Fibroblast of lung (primary cell): ENCODE measurements at regions not wholly inside any gene's neighbourhood (a gene's known extent, or its start where the extent isn't known, plus 50 kb on each side); places are given as distances from the start of the nearest gene placed in this dataset.

Experiments used
- DNase-seq, 2 donors: peaks; one replicate each; pipeline versions ENCODE4 v3.0.0 to v3.0.0-alpha.2; 2010; ENCODE audit warnings: low read depth in 2 of 2
- H2AFZ ChIP-seq: 2 replicates; pipeline ENCODE4 v1.5.1; 2012; ENCODE audit warnings: low read length, control low read depth, inconsistent platforms
- H3K27ac ChIP-seq: 2 replicates; pipeline ENCODE4 v1.5.1; 2011; ENCODE audit warnings: low read length, control low read depth; ENCODE audit not compliant: insufficient read depth
- H3K27me3 ChIP-seq: 2 replicates; pipeline ENCODE4 v1.5.1; 2011; ENCODE audit warnings: mild to moderate bottlenecking, low read length; ENCODE audit not compliant: control insufficient read depth, insufficient read depth
- H3K36me3 ChIP-seq: 2 replicates; pipeline ENCODE4 v1.5.1; 2011; ENCODE audit warnings: low read length; ENCODE audit not compliant: control insufficient read depth, insufficient read depth
- H3K4me1 ChIP-seq: 2 replicates; pipeline ENCODE4 v1.5.1; 2011; ENCODE audit warnings: low read length; ENCODE audit not compliant: control insufficient read depth, insufficient read depth; ENCODE audit errors: extremely low read depth
- H3K4me2 ChIP-seq: 2 replicates; pipeline ENCODE4 v1.5.1; 2011; ENCODE audit warnings: low read length, control low read depth; ENCODE audit not compliant: insufficient read depth; ENCODE audit errors: extremely low read depth
- H3K4me3 ChIP-seq, 4 experiments: fragments of 200-600 bp in 1 of 4; sonication (generic) in 1 of 4; replicated peaks in 1 of 4; 2 replicates each; pipeline ENCODE4 v1.5.1; 2011 to 2016; ENCODE audit warnings: low read length in 4 of 4, low read depth in 3 of 4, mild to moderate bottlenecking in 3 of 4, control low read depth in 2 of 4, inconsistent platforms in 1 of 4, mixed read lengths in 1 of 4; ENCODE audit not compliant: insufficient read depth in 1 of 4; ENCODE audit errors: control extremely low read depth in 1 of 4
- H3K79me2 ChIP-seq: 2 replicates; pipeline ENCODE4 v1.5.1; 2012; ENCODE audit warnings: mild to moderate bottlenecking, low read length, inconsistent platforms; ENCODE audit not compliant: control insufficient read depth, insufficient read depth
- H3K9ac ChIP-seq: 2 replicates; pipeline ENCODE4 v1.5.1; 2011; ENCODE audit warnings: mild to moderate bottlenecking, low read length, control low read depth; ENCODE audit not compliant: insufficient read depth
- H3K9me3 ChIP-seq: 2 replicates; pipeline ENCODE4 v1.5.1; 2012; ENCODE audit warnings: low read depth, low read length; ENCODE audit not compliant: control insufficient read depth, insufficient read depth
- H4K20me1 ChIP-seq: 2 replicates; pipeline ENCODE4 v1.5.1; 2011; ENCODE audit warnings: low read length; ENCODE audit not compliant: control insufficient read depth, insufficient read depth; ENCODE audit errors: extremely low read depth
- CTCF ChIP-seq, 2 donors: IDR thresholded peaks in 1 of 2; conservative IDR thresholded peaks in 1 of 2; 1 replicate in 1 of 2; 2 replicates in 1 of 2; pipeline ENCODE4 v1.5.1; 2011 to 2012; ENCODE audit warnings: low read length in 2 of 2, control low read depth in 1 of 2, inconsistent platforms in 1 of 2, low read depth in 1 of 2, mild to moderate bottlenecking in 1 of 2
- EZH2 ChIP-seq: IDR thresholded peaks from 2 replicates; pipeline ENCODE4 v1.5.1; 2012; ENCODE audit warnings: low read length, control low read depth, mild to moderate bottlenecking; ENCODE audit errors: missing control alignments

DNA sequence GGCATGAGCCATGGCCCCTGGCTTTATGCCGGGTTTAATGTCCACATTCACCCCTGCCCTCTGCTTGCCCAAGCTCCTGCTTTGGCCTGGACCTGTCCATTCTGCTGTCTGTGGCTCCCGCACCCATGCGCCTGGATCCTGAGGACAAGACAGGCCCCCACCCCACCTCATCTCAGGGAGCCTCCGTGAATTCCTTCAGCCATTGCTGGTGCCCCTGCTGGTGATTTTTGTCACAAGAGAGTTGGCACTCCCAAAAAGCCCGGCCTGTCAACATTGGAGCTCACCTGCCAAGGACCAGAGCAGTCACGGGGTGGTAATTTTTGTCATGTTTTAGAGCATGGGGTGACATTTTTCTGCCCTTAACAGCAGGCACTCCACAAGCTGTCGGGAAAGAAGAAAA lies 127.5 kb upstream of the PLXNA4 start:
- Histone ChIP-seq H3K9ac (no peak overlapping the region), H3K27me3 (no peaks in the 10 kb centered on the region), H3K79me2 (no peaks in the 10 kb centered on the region), H3K9me3 (no peaks in the 10 kb centered on the region), H3K4me3 (no peak overlapping the region), H4K20me1 (peaks cover 2% of the 10 kb centered on the region), H2AFZ (no peak overlapping the region), H3K36me3 (no peaks in the 10 kb centered on the region), H3K27ac (no peak overlapping the region), H3K4me2 (no peak overlapping the region), H3K4me1 (no peaks in the 10 kb centered on the region)
- DNase-seq: no peak
- TF ChIP-seq EZH2 (no peak), CTCF (conservative IDR thresholded peaks at IDR 0.05 in 1 of 2, IDR thresholded peaks at IDR 0.05 in 1 of 2; ENCODE audit: low read depth in 1 of 2, low read length in 2 of 2) (no peak)

- Histone ChIP-seq H3K27ac (no peak overlapping the region), H3K4me2 (no peak overlapping the region), H3K4me1 (no peaks in the 10 kb centered on the region), H4K20me1 (no peaks in the 10 kb centered on the region), H3K9ac (no peak overlapping the region), H2AFZ (no peak overlapping the region), H3K9me3 (no peaks in the 10 kb centered on the region), H3K27me3 (no peaks in the 10 kb centered on the region), H3K79me2 (no peaks in the 10 kb centered on the region), H3K36me3 (no peaks in the 10 kb centered on the region), H3K4me3 (no peak overlapping the region)
- no peak for TF ChIP-seq EZH2
- no peak for TF ChIP-seq CTCF (conservative IDR thresholded peaks at IDR 0.05 in 1 of 2, IDR thresholded peaks at IDR 0.05 in 1 of 2; ENCODE audit: low read depth in 1 of 2, low read length in 2 of 2)
- DNase-seq: no peak
Observed at GRCh38 chr7:132697003-132697402, 120.7 kb upstream of the PLXNA4 start.

DNA sequence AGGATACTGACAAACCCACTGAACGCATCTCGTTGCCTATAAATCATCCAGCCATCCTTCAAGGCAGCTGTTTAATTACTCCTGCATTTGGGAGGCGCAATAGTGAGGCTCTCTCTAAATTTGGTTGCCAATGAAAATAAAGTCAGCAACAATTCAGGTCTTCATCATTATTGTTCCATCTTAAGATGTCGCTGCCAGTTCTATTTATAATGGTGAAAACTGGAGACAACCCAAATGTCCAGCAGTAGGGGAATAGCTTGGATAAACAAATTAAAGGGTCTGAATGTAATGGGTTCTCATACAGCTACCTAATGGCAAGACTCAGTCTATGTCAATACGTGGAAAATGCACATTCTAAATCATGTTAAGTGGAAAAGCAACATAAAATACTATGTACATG lies 120.1 kb upstream of the PLXNA4 start:
- no peaks in the 10 kb centered on the region for H3K36me3 ChIP-seq
- H3K27ac ChIP-seq: no peak overlapping the region
- H2AFZ ChIP-seq: no peak overlapping the region
- no peaks in the 10 kb centered on the region for H3K27me3 ChIP-seq
- no peaks in the 10 kb centered on the region for H3K79me2 ChIP-seq
- DNase-seq: no peak
- no peak overlapping the region for H3K9ac ChIP-seq
- H3K4me3 ChIP-seq: no peak overlapping the region
- H3K4me1 ChIP-seq: no peaks in the 10 kb centered on the region
- H3K4me2 ChIP-seq: no peak overlapping the region
- H4K20me1 ChIP-seq: no peaks in the 10 kb centered on the region
- TF ChIP-seq EZH2: no peak
- no peak for TF ChIP-seq CTCF (conservative IDR thresholded peaks at IDR 0.05 in 1 of 2, IDR thresholded peaks at IDR 0.05 in 1 of 2; ENCODE audit: low read depth in 1 of 2, low read length in 2 of 2)
- no peaks in the 10 kb centered on the region for H3K9me3 ChIP-seq
